Liver (tissue), 8 donors: ENCODE measurements at regions not wholly inside any gene's neighbourhood (a gene's known extent, or its start where the extent isn't known, plus 50 kb on each side); places are given as distances from the start of the nearest gene placed in this dataset.

Experiments used
- DNase-seq: peaks from one replicate; pipeline ENCODE4 v3.0.0-alpha.2; 2017; ENCODE audit warnings: low spot score
- H3K27ac ChIP-seq, 2 donors: one replicate each; pipeline ENCODE4 v1.7.0; 2013; ENCODE audit warnings: inconsistent platforms in 2 of 2, low read length in 2 of 2, control low read depth in 1 of 2, low read depth in 1 of 2, mild to moderate bottlenecking in 1 of 2
- H3K27me3 ChIP-seq, 4 donors: one replicate each; pipeline versions ENCODE4 v1.6.1 to v1.7.0; 2013; ENCODE audit warnings: low read length in 3 of 4, inconsistent platforms in 1 of 4, mild to moderate bottlenecking in 1 of 4, moderate library complexity in 1 of 4; ENCODE audit not compliant: control insufficient read depth in 4 of 4, insufficient read depth in 4 of 4
- H3K36me3 ChIP-seq, 4 donors: one replicate each; pipeline versions ENCODE4 v1.6.1 to v1.7.0; 2013; ENCODE audit warnings: low read length in 3 of 4, mild to moderate bottlenecking in 3 of 4, low read depth in 1 of 4, moderate library complexity in 1 of 4; ENCODE audit not compliant: control insufficient read depth in 4 of 4, insufficient read depth in 3 of 4
- H3K4me1 ChIP-seq, 4 donors: one replicate each; pipeline versions ENCODE4 v1.6.1 to v1.7.0; 2013; ENCODE audit warnings: low read length in 3 of 4, mild to moderate bottlenecking in 3 of 4, moderate library complexity in 1 of 4; ENCODE audit not compliant: control insufficient read depth in 4 of 4, insufficient read depth in 4 of 4
- H3K4me3 ChIP-seq, 3 donors: one replicate each; pipeline versions ENCODE4 v1.6.1 to v1.7.0; 2013; ENCODE audit warnings: low read length in 3 of 3, control low read depth in 1 of 3, low read depth in 1 of 3, mild to moderate bottlenecking in 1 of 3
- H3K9ac ChIP-seq, 2 donors: one replicate each; pipeline ENCODE4 v1.7.0; 2013; ENCODE audit warnings: low read length in 2 of 2, mild to moderate bottlenecking in 2 of 2, moderate library complexity in 2 of 2, control low read depth in 1 of 2, low read depth in 1 of 2
- H3K9me3 ChIP-seq, 4 donors: one replicate each; pipeline versions ENCODE4 v1.6.1 to v1.7.0; 2013; ENCODE audit warnings: low read length in 3 of 4; ENCODE audit not compliant: control insufficient read depth in 4 of 4
- FOXA1 ChIP-seq: IDR thresholded peaks from 2 replicates; pipeline ENCODE4 v1.6.1; 2016; ENCODE audit warnings: antibody characterized with exemption
- FOXA2 ChIP-seq: IDR thresholded peaks from 2 replicates; pipeline ENCODE4 v1.6.1; 2016; ENCODE audit warnings: antibody characterized with exemption
- GABPA ChIP-seq, 2 donors: IDR thresholded peaks in 1 of 2; conservative IDR thresholded peaks in 1 of 2; 2 replicates each; pipeline ENCODE4 v1.6.1; 2016; ENCODE audit warnings: antibody characterized with exemption in 2 of 2, mild to moderate bottlenecking in 1 of 2, moderate library complexity in 1 of 2
- HNF4A ChIP-seq, 2 donors: conservative IDR thresholded peaks; 2 replicates each; pipeline ENCODE4 v1.6.1; 2016; ENCODE audit warnings: antibody characterized with exemption in 2 of 2, mild to moderate bottlenecking in 2 of 2
- HNF4G ChIP-seq: IDR thresholded peaks from 2 replicates; pipeline ENCODE4 v1.6.1; 2016; ENCODE audit warnings: antibody characterized with exemption
- JUND ChIP-seq, 2 donors: IDR thresholded peaks; 2 replicates each; pipeline ENCODE4 v1.6.1; 2016; ENCODE audit warnings: antibody characterized with exemption in 2 of 2
- NR2F2 ChIP-seq: IDR thresholded peaks from 2 replicates; pipeline ENCODE4 v1.6.1; 2016; ENCODE audit warnings: antibody characterized with exemption
- RAD21 ChIP-seq, 2 donors: IDR thresholded peaks; 2 replicates each; pipeline ENCODE4 v1.6.1; 2016; ENCODE audit warnings: antibody characterized with exemption in 2 of 2, mild to moderate bottlenecking in 2 of 2
- RXRA ChIP-seq, 2 donors: IDR thresholded peaks; 2 replicates each; pipeline ENCODE4 v1.6.1; 2017 to 2018; ENCODE audit warnings: antibody characterized with exemption in 2 of 2, mild to moderate bottlenecking in 1 of 2
- SP1 ChIP-seq: IDR thresholded peaks from 2 replicates; pipeline ENCODE4 v1.6.1; 2018; ENCODE audit warnings: antibody characterized with exemption, mild to moderate bottlenecking
- TAF1 ChIP-seq: conservative IDR thresholded peaks from 2 replicates; pipeline ENCODE4 v1.6.1; 2016; ENCODE audit warnings: antibody characterized with exemption, mild to moderate bottlenecking
- YY1 ChIP-seq: IDR thresholded peaks from 2 replicates; pipeline ENCODE4 v1.6.1; 2016; ENCODE audit warnings: antibody characterized with exemption, mild to moderate bottlenecking
- WGBS: extraction: QIAGEN DNeasy Blood & Tissue Kit; methylation state at CpG from one replicate; pipeline ENCODE4 v1.1.7; 2013; 5-methylcytosine and 5-hydroxymethylcytosine counted together
- TF ChIP-seq, protein P1 (sequence below): fragments of 150-350 bp; IDR thresholded peaks from 2 replicates; pipeline ENCODE4 v1.5.1; 2017; ENCODE audit warnings: improper control_type of control experiment, low read depth, low read length; ENCODE audit not compliant: missing input control
- TF ChIP-seq, protein P2 (sequence below): IDR thresholded peaks from 2 replicates; pipeline ENCODE4 v1.6.1; 2016; ENCODE audit warnings: antibody characterized with exemption, mild to moderate bottlenecking
- TF ChIP-seq, protein P3 (sequence below): IDR thresholded peaks from 2 replicates; pipeline ENCODE4 v1.6.1; 2016; ENCODE audit warnings: antibody characterized with exemption
- TF ChIP-seq, protein P4 (sequence below): IDR thresholded peaks from 2 replicates; pipeline ENCODE4 v1.6.1; 2016; ENCODE audit warnings: antibody characterized with exemption
- TF ChIP-seq, protein P5 (sequence below): IDR thresholded peaks from 2 replicates; pipeline ENCODE4 v1.6.1; 2016; ENCODE audit warnings: antibody characterized with exemption
- donor health status: healthy.
- donor health status: healthy.
- donor health status: healthy.
- donor health status: healthy.
- donor health status: healthy.

DNA sequence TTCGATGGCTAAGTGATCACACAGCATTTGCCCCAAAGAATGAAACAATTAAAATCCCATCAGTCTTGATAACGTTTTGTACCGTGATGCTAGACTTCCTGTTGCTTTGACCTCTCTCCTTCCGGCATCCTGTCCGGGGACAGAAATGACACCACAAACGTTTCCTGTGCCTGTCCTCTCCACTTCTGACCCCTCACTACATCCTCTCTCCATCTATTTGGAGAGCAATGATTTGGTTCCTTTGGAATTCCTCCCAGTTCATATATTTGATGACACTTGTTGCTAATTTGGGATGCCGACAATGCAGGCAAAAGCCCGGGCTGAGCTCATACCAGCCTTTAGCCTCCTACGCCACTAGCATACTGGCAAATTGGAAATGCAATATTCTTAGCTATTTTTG is 151.2 kb upstream of the CCDC68 start:
- Histone ChIP-seq H3K4me1 (no peaks in the 10 kb centered on the region), H3K36me3 (no peaks in the 10 kb centered on the region), H3K9ac (no peak overlapping the region), H3K27me3 (no peaks in the 10 kb centered on the region), H3K27ac (no peak overlapping the region), H3K4me3 (no peak overlapping the region), H3K9me3 (no peaks in the 10 kb centered on the region)
- TF ChIP-seq JUND (IDR thresholded peaks at IDR 0.05), result peak in 1 of 2 donors; percentile 24
- no peak for TF ChIP-seq TAF1
- TF ChIP-seq NR2F2, result peak; percentile 99
- TF ChIP-seq FOXA2, result no peak
- TF ChIP-seq YY1, result no peak
- TF ChIP-seq, protein P1, sequence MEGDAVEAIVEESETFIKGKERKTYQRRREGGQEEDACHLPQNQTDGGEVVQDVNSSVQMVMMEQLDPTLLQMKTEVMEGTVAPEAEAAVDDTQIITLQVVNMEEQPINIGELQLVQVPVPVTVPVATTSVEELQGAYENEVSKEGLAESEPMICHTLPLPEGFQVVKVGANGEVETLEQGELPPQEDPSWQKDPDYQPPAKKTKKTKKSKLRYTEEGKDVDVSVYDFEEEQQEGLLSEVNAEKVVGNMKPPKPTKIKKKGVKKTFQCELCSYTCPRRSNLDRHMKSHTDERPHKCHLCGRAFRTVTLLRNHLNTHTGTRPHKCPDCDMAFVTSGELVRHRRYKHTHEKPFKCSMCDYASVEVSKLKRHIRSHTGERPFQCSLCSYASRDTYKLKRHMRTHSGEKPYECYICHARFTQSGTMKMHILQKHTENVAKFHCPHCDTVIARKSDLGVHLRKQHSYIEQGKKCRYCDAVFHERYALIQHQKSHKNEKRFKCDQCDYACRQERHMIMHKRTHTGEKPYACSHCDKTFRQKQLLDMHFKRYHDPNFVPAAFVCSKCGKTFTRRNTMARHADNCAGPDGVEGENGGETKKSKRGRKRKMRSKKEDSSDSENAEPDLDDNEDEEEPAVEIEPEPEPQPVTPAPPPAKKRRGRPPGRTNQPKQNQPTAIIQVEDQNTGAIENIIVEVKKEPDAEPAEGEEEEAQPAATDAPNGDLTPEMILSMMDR, result no peak
- no peak for TF ChIP-seq HNF4A (conservative IDR thresholded peaks at IDR 0.05)
- peak; percentile 51 to 55 for TF ChIP-seq RXRA (IDR thresholded peaks at IDR 0.05)
- TF ChIP-seq FOXA1, result no peak
- TF ChIP-seq, protein P2, sequence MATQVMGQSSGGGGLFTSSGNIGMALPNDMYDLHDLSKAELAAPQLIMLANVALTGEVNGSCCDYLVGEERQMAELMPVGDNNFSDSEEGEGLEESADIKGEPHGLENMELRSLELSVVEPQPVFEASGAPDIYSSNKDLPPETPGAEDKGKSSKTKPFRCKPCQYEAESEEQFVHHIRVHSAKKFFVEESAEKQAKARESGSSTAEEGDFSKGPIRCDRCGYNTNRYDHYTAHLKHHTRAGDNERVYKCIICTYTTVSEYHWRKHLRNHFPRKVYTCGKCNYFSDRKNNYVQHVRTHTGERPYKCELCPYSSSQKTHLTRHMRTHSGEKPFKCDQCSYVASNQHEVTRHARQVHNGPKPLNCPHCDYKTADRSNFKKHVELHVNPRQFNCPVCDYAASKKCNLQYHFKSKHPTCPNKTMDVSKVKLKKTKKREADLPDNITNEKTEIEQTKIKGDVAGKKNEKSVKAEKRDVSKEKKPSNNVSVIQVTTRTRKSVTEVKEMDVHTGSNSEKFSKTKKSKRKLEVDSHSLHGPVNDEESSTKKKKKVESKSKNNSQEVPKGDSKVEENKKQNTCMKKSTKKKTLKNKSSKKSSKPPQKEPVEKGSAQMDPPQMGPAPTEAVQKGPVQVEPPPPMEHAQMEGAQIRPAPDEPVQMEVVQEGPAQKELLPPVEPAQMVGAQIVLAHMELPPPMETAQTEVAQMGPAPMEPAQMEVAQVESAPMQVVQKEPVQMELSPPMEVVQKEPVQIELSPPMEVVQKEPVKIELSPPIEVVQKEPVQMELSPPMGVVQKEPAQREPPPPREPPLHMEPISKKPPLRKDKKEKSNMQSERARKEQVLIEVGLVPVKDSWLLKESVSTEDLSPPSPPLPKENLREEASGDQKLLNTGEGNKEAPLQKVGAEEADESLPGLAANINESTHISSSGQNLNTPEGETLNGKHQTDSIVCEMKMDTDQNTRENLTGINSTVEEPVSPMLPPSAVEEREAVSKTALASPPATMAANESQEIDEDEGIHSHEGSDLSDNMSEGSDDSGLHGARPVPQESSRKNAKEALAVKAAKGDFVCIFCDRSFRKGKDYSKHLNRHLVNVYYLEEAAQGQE, result no peak
- TF ChIP-seq, protein P3, sequence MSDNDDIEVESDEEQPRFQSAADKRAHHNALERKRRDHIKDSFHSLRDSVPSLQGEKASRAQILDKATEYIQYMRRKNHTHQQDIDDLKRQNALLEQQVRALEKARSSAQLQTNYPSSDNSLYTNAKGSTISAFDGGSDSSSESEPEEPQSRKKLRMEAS, result peak; percentile 43
- TF ChIP-seq, protein P4, sequence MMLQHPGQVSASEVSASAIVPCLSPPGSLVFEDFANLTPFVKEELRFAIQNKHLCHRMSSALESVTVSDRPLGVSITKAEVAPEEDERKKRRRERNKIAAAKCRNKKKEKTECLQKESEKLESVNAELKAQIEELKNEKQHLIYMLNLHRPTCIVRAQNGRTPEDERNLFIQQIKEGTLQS, result no peak
- no peak for TF ChIP-seq HNF4G
- TF ChIP-seq GABPA (IDR thresholded peaks at IDR 0.05 in 1 of 2, conservative IDR thresholded peaks at IDR 0.05 in 1 of 2), result peak in 1 of 2 donors; percentile 35
- no peak for TF ChIP-seq RAD21 (IDR thresholded peaks at IDR 0.05)
- TF ChIP-seq SP1, result peak; percentile 66
- DNase-seq, result no peak
- WGBS, result 52% methylated on average over 9 of the region's 9 CpGs

DNA sequence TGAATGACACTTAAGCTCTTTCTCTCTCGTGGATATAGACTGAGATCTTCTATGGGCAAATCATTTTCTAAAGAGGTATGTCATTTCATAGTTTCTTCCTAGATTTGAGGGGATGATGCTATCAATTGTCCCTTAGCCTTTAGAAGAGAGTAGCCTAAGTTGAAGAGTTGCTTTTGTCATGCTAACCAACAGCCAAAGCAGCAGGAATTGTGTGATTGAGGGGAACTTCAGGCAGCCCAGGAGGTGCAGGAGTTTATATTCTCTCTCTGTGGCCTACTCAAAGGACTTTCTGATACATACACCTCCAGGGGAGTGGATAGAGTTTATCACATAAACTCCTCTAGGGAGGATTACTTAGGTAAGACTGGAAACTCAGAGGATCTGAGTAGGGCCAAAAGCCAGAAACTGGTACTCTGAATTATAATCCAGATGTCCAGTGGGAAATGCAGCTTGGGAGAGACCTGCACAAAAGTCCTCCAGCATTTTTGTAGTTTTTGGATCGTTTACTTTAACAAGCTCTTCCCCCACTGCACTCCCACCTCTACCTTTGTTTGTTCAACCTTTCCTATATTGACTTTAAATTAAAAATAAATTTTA is 150.7 kb upstream of the CCDC68 start:
- Histone ChIP-seq H3K9ac (no peak overlapping the region), H3K36me3 (no peaks in the 10 kb centered on the region), H3K4me1 (no peaks in the 10 kb centered on the region), H3K27me3 (no peaks in the 10 kb centered on the region), H3K9me3 (no peaks in the 10 kb centered on the region), H3K27ac (no peak overlapping the region), H3K4me3 (no peak overlapping the region)
- WGBS, result 60% methylated on average over 2 of the region's 2 CpGs
- DNase-seq, result no peak
- TF ChIP-seq, protein P1, result no peak
- TF ChIP-seq, protein P4, result no peak
- TF ChIP-seq HNF4A (conservative IDR thresholded peaks at IDR 0.05) (no peak), NR2F2 (no peak), RXRA (IDR thresholded peaks at IDR 0.05) (no peak)
- TF ChIP-seq, protein P5, sequence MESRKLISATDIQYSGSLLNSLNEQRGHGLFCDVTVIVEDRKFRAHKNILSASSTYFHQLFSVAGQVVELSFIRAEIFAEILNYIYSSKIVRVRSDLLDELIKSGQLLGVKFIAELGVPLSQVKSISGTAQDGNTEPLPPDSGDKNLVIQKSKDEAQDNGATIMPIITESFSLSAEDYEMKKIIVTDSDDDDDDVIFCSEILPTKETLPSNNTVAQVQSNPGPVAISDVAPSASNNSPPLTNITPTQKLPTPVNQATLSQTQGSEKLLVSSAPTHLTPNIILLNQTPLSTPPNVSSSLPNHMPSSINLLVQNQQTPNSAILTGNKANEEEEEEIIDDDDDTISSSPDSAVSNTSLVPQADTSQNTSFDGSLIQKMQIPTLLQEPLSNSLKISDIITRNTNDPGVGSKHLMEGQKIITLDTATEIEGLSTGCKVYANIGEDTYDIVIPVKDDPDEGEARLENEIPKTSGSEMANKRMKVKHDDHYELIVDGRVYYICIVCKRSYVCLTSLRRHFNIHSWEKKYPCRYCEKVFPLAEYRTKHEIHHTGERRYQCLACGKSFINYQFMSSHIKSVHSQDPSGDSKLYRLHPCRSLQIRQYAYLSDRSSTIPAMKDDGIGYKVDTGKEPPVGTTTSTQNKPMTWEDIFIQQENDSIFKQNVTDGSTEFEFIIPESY, result no peak
- TF ChIP-seq, protein P2, result no peak
- TF ChIP-seq, protein P3, result no peak
